SU-DHL-6 (cell line): ENCODE measurements at regions not wholly inside any gene's neighbourhood (a gene's known extent, or its start where the extent isn't known, plus 50 kb on each side); places are given as distances from the start of the nearest gene placed in this dataset.

ENCODE experiments used
- CTCF ChIP-seq: fragments of 200-600 bp; sonication (generic); IDR thresholded peaks from one replicate; pipeline ENCODE4 v1.5.1; 2017; ENCODE audit warnings: antibody characterized with exemption, mild to moderate bottlenecking, low read length, moderate library complexity; ENCODE audit not compliant: insufficient read depth, poor library complexity, severe bottlenecking
- EZH2phosphoT487 ChIP-seq: fragments of 200-600 bp; sonication (generic), shearing (Covaris generic); conservative IDR thresholded peaks from 2 replicates; pipeline ENCODE4 v1.6.1; 2018; ENCODE audit warnings: mild to moderate bottlenecking, antibody characterized with exemption, low read length, moderate library complexity, mixed read lengths

GRCh38 chr5:119801570-119801969 is 172.2 kb downstream of the FAM170A start:
- TF ChIP-seq CTCF (no peak), EZH2phosphoT487 (no peak)
